GM18502 (cell line): ENCODE measurements at regions not wholly inside any gene's neighbourhood (a gene's known extent, or its start where the extent isn't known, plus 50 kb on each side); places are given as distances from the start of the nearest gene placed in this dataset.
"Not testable (repeated sequence)": the region's sequence is repeated elsewhere in the genome, so short reads cannot be mapped to it uniquely, and the experiment has no call there.

Source experiments
- ATAC-seq: cut with Tn5 transposase; IDR thresholded peaks from one replicate; pipeline ENCODE4 v1.9.1; 2021; ENCODE audit warnings: mild to moderate bottlenecking; ENCODE audit not compliant: unreplicated experiment, poor library complexity

- no peak for ATAC-seq
Observed at GRCh38 chr7:54111814-54112511, 430.2 kb upstream of the VSTM2A start.

- no peak for ATAC-seq
Observed at GRCh38 chr7:54112567-54112966, 429.6 kb upstream of the VSTM2A start.

DNA sequence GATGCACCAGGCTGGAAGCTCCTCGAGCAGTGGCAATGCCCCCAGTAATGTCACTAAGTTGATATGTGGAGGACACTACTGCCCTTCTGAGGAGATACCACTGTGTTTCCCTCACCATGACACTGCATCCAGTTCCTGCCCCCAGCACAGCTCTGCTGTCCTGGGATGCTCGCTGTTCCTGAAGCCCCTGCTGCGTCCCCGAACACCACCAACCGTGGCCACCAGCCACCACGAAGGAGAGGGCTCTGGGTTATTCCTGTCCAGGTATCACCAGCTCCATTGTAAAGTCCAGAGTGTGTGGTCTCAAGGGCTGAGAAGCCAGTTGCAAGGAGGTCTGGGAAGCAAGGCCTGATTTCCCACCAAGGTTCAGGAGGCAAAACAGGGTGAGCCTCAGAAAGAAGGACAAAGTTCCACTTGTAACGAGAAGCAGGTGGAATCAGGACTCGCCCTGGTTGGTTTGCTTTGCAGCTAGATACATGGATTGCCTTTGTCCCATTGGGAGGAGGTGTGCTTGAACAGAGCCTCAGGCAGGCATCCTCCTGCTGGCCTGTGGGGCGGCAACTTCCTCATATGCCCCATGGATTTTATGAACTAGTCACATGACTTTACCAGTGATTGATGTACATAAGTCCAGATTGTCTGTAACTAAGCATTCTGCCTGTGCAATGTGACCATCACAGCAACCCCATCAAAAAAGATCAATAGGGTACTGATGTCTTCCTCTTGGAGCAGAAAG is 427.0 kb upstream of the VSTM2A start:
- no peak for ATAC-seq

GRCh38 chr7:54116956-54117355 is 425.2 kb upstream of the VSTM2A start:
- ATAC-seq, result no peak

DNA sequence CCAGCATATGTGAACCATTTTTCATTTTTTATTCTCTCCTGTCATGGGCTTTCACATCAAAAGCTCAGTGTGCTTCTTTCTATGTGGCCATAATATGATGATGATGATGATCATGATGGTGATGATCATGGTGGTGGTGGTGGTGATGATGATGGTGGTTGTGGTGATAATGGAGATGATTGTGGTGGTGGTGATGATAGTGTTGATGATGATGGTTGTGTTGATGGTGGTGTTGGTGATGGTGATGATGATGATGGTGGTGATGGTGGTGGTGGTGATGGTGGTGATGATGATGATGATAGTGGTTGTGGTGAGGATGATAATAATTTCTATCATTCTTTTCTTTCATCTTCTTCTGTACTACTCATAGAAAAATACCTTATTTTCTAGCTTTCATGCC is 413.1 kb upstream of the VSTM2A start:
- no peak for ATAC-seq

- no peak for ATAC-seq
Observed at GRCh38 chr7:54141576-54141975, 400.6 kb upstream of the VSTM2A start.

- no peak for ATAC-seq
Observed at GRCh38 chr7:54145716-54146115, 396.5 kb upstream of the VSTM2A start.

GRCh38 chr7:54153462-54153861 is 388.7 kb upstream of the VSTM2A start:
- no peak for ATAC-seq

DNA sequence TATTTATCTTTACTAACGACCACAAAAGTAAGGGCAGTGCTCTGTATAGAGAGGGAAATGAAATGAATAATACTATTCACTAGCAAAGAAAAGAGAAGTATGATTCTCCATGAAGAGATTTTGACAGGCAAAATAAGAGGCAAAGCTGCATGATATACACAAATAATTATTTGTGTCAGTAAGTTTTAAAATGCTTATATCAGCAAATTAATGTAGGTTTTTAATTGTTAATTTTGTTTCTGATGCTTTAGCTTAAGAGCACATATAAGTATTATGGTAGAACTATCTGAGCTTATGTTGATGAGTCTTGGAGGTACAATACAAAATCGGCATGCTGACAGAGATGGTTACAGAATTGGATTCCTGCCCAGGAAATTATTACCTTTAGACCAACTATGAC is 383.1 kb upstream of the VSTM2A start:
- ATAC-seq, result no peak

- ATAC-seq, result no peak
Observed at GRCh38 chr7:54161621-54162020, 380.6 kb upstream of the VSTM2A start.

DNA sequence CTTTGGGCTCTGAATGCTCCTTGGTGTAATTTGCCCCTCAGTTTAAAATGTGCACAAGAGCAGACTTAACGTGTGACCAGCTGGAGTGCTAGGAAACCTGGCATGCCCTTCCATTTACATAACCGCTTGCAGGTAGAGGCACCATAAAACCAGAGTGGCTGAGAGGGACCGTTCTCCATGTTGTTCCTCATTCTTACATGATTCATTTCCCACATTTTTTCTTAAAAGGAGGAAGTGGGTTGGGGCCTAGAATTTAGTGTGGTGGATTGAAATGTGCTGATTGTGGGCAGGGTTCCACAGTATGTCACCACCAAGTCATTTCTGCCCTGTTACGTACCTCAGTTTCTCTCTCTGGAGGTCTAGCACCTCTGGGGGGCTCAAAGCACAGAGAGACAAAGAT is 375.8 kb upstream of the VSTM2A start:
- ATAC-seq, result no peak

DNA sequence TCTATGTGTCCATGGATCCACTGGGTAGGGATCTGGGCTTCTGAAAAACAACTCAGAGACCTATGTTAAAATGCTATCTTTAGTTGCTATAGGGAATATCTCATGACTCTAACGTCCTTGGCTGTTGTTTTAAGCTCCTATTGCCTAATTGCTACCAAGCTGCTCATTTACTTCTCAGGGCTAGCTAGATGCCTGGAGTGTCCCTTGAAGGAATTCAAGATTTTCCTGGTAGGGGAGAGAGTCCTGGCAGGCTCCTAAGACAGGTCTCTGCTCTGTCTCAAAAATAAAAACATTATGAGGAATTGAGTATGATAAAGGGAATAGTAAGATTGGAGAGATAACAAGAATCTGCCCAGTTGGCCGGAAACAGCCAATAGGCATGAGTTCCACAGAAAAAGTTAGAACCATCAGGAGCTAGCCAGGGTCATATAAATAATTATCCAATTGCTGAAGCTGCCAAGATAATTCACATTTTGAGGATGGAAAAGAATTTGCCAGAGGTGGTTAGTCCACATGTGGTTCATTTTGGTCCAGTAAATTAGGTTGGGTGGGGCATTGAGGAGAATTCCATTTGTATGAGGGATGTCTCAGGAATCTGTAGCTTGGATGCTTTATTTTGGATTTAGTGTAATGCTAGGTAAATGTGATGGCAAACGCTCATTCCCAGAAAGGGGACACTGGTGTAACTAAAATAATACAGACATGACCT is 362.7 kb upstream of the VSTM2A start:
- no peak for ATAC-seq

DNA sequence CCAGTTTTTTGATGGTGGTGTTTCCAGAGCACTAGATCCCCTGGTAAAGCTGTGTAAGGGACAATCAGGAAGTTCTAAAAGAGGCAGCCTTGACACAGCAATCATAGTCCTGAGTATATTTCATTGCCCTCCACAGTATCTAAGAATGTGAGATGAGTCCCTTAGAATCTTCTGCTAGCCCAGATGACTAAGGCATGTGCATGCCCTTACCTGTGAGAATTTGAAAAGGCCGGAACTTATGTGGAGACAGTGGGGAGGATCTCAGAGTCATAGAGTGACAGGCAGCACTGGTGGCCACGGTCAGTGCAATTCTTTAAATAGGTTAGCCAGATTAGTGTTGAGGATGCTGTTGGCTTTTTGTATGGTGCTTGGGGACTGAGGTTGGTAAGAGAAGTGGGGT is 361.4 kb upstream of the VSTM2A start:
- ATAC-seq, result no peak

DNA sequence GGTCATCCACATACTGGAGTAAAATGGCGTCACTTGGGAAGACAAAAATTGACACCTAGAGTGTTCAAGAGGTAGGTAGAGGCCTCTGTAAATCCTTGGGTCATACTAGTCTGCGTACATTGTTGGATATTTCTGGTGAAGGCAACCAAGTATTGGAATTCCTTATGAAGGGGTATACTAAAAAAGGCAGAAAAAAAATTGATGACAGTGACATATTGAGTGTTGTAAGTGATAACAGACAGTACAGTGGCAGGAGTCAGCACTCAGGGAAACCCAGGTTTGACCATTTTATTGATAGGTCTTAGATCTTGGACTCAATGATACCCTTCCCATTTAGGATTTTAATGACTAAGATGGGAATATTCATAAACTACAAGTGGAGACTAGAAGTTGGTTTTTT is 359.1 kb upstream of the VSTM2A start:
- ATAC-seq, result no peak

GRCh38 chr7:54186336-54186735 is 355.8 kb upstream of the VSTM2A start:
- no peak for ATAC-seq

- ATAC-seq, result no peak
Observed at GRCh38 chr7:54187886-54188685, 354.1 kb upstream of the VSTM2A start.

GRCh38 chr7:54188843-54189242 is 353.3 kb upstream of the VSTM2A start:
- no peak for ATAC-seq

GRCh38 chr7:54189330-54189729 is 352.8 kb upstream of the VSTM2A start:
- ATAC-seq, result no peak

GRCh38 chr7:54201501-54201900 is 340.7 kb upstream of the VSTM2A start:
- ATAC-seq, result no peak

DNA sequence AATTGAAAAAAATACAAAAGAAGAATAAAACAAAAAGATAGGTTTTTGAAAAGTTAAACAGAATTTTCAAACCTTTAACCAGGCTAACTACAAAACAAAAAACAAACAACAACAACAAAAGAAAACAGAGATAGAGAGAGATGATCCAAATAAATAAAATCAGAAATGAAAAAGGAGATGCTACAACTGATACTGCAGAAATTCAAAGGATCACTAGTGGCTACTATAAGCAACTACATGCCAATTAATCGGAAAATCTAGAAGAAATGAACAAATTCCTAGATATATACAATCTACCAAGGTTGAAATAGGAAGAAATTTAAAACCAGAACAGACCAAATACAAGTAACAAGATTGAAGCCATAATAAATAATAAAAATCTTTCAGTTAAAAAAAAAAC is 326.8 kb upstream of the VSTM2A start:
- ATAC-seq, result no peak

DNA sequence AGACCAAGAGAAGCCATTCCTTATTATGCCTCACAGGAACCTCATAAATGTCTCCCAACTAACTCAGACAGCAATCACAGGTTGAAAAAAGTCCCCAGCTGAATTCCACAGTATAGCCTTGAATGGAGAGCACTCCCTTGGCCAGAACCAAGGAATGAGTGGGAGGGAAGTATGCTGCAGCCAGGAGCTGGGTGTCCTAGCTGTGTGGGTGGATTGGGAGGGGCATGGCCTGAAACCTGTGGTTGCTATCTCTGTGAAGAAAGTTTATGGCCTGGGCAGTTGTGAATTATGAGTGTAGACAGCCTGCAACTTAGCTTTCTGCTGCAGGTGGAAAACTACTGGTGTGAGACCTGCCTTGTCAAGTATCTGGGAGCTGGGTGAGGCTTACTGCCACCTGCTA is 316.1 kb upstream of the VSTM2A start:
- ATAC-seq, result not testable (repeated sequence)
